ENCODE measurements at regions not wholly inside any gene's neighbourhood (a gene's known extent, or its start where the extent isn't known, plus 50 kb on each side); places are given as distances from the start of the nearest gene placed in this dataset.

DNA sequence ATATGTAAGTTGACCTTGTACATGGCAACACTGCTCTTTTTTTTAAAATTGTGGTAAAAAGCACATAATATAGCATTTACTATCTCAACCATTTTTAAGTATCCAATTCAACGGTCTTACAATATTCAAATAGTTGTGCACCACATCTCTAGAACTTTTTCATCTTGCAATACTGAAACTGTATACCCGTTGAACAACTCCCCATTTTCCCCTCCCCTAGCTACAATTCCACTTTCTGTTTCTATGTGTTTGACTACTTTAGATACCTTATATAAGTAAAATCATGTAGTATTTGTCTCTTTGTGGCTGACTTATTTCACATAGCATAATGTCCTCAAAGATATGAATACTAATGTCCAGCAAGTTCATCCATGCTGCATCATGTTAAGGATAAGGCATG lies 452.1 kb downstream of the TXNL1 start:
- no peaks in the 10 kb centered on the region for H3K4me1 ChIP-seq (ENCODE audit: control insufficient read depth, insufficient read depth, low read length)
- no peak overlapping the region for H3K56ac ChIP-seq (ENCODE audit: extremely low read depth, insufficient read depth, low read length)
- dilution Hi-C loops (cut with HindIII; ENCODE audit: low sequenced_read_pairs, unreplicated experiment) (no loop called here), intact Hi-C loops (cut with micrococcal nuclease) (no loop called here), in situ Hi-C loops (cut with MboI; ENCODE audit: low sequenced_read_pairs) (no loop called here)
- no peak overlapping the region for H2AK5ac ChIP-seq (ENCODE audit: low read depth, low read length)
- no peak overlapping the region for H2AFZ ChIP-seq (replicated peaks; ENCODE audit: low read length, poor library complexity)
- H2BK15ac ChIP-seq (ENCODE audit: low read depth, low read length), result no peak overlapping the region
- no peak overlapping the region for H2BK120ac ChIP-seq (ENCODE audit: low read depth, low read length)
- H4K91ac ChIP-seq (ENCODE audit: insufficient read depth, low read depth, low read length), result no peak overlapping the region
- H3K36me3 ChIP-seq (ENCODE audit: control insufficient read depth, insufficient read depth, low read length), result no peaks in the 10 kb centered on the region
- WGBS, 2 experiments (ENCODE audit: extremely low coverage in 2 of 2, insufficient read length in 1 of 2), result no CpG with 5 or more reads among the region's 2 CpGs
- H3K4me3 ChIP-seq (ENCODE audit: insufficient read depth, low read depth, low read length), result no peak overlapping the region
- H3K14ac ChIP-seq (replicated peaks; ENCODE audit: low read depth, low read length), result no peak overlapping the region
- CTCF ChIA-PET, result interaction anchor here (0.9 kb wide), 1 partner anchor 15 kb away, joined by 3 read pairs; no protein-coding TSS in a partner anchor
- H3K9me3 ChIP-seq (ENCODE audit: control insufficient read depth, insufficient read depth, low read length), result no peaks in the 10 kb centered on the region
- H3K9me1 ChIP-seq (ENCODE audit: insufficient read depth, low read length), result peaks cover under 1% of the 10 kb centered on the region; the same call in 1 of the 2 replicates
- no peak overlapping the region for H2BK5ac ChIP-seq (ENCODE audit: low read depth, low read length, poor library complexity, severe bottlenecking)
- ATAC-seq (ENCODE audit: low read depth), result no peak
- no peak overlapping the region for H3K27ac ChIP-seq (ENCODE audit: insufficient read depth, low read length)
- no peak overlapping the region for H2AK9ac ChIP-seq (replicated peaks; ENCODE audit: low read depth, low read length, poor library complexity)
- BruUV-seq (replicated peaks), result no TSS peak
- no peak overlapping the region for H2BK20ac ChIP-seq (ENCODE audit: low read depth, low read length)
- H4K20me1 ChIP-seq (ENCODE audit: insufficient read depth, low read length), result no peaks in the 10 kb centered on the region
- H3K18ac ChIP-seq (ENCODE audit: low read depth, low read length), result no peak overlapping the region
- no peak overlapping the region for H4K8ac ChIP-seq (ENCODE audit: low read depth in 2 of 2, low read length in 2 of 2)
- TF ChIP-seq SMC3 (IDR thresholded peaks at IDR 0.05; ENCODE audit: low read depth, low read length), result no peak
- TF ChIP-seq, protein P1, sequence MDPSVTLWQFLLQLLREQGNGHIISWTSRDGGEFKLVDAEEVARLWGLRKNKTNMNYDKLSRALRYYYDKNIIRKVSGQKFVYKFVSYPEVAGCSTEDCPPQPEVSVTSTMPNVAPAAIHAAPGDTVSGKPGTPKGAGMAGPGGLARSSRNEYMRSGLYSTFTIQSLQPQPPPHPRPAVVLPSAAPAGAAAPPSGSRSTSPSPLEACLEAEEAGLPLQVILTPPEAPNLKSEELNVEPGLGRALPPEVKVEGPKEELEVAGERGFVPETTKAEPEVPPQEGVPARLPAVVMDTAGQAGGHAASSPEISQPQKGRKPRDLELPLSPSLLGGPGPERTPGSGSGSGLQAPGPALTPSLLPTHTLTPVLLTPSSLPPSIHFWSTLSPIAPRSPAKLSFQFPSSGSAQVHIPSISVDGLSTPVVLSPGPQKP (IDR thresholded peaks at IDR 0.05; ENCODE audit: borderline replicate concordance, low read depth, low read length), result no peak
- TF ChIP-seq BHLHE40 (IDR thresholded peaks at IDR 0.05; ENCODE audit: low read depth, low read length), result no peak
- no peak for TF ChIP-seq MAFK (IDR thresholded peaks at IDR 0.05; ENCODE audit: low read depth, low read length)
- TF ChIP-seq RAD21 (IDR thresholded peaks at IDR 0.05; ENCODE audit: low read length), result no peak
- no peak overlapping the region for H3K4ac ChIP-seq (ENCODE audit: low read depth, low read length)
- H3K23ac ChIP-seq (ENCODE audit: low read depth, low read length), result no peak overlapping the region
- no peak overlapping the region for H3K4me2 ChIP-seq (ENCODE audit: low read depth, low read length)
- POLR2A ChIA-PET (ENCODE audit: unreplicated experiment), result no interaction called here
- no peaks in the 10 kb centered on the region for H3K27me3 ChIP-seq (ENCODE audit: control insufficient read depth, insufficient read depth, low read length)
- H4K5ac ChIP-seq (ENCODE audit: low read depth, low read length), result no peak overlapping the region
- no peaks in the 10 kb centered on the region for H3K79me1 ChIP-seq (ENCODE audit: low read depth in 1 of 2, low read length in 2 of 2)
- DNase-seq, result no peak
- no peak overlapping the region for H3K9ac ChIP-seq (ENCODE audit: low read depth, low read length)

Data from IMR-90 (cell line).